Kidney (tissue), 13 donors: ENCODE measurements at regions not wholly inside any gene's neighbourhood (a gene's known extent, or its start where the extent isn't known, plus 50 kb on each side); places are given as distances from the start of the nearest gene placed in this dataset.

Experiments
- DNase-seq, 5 donors: peaks; one replicate each; pipeline ENCODE4 v3.0.0-alpha.2; 2013 to 2020
- FAIRE-seq: peaks from 2 replicates; lab custom pipeline; 2012; peaks lifted over from hg19 to GRCh38; lab: Jason Lieb, UNC
- H3K27ac ChIP-seq, 2 donors: one replicate each; pipeline ENCODE4 v1.7.0; 2013; ENCODE audit warnings: low read depth in 2 of 2, low read length in 2 of 2, inconsistent platforms in 1 of 2
- H3K27me3 ChIP-seq: one replicate; pipeline ENCODE4 v1.7.1; 2013; ENCODE audit warnings: low read length, inconsistent platforms; ENCODE audit not compliant: control insufficient read depth, insufficient read depth
- H3K36me3 ChIP-seq, 3 donors: one replicate each; pipeline versions ENCODE4 v1.7.0 to v1.7.1; 2013; ENCODE audit warnings: low read length in 3 of 3, control low read depth in 1 of 3, inconsistent platforms in 1 of 3; ENCODE audit not compliant: insufficient read depth in 3 of 3, control insufficient read depth in 2 of 3
- H3K4me1 ChIP-seq, 3 donors: one replicate each; pipeline versions ENCODE4 v1.7.0 to v1.7.1; 2013; ENCODE audit warnings: low read length in 3 of 3, inconsistent platforms in 1 of 3, low read depth in 1 of 3; ENCODE audit not compliant: control insufficient read depth in 2 of 3, insufficient read depth in 2 of 3
- H3K4me3 ChIP-seq, 3 donors: one replicate each; pipeline versions ENCODE4 v1.7.0 to v1.8.1; 2013; ENCODE audit warnings: low read length in 3 of 3, control low read depth in 1 of 3, inconsistent platforms in 1 of 3
- H3K9ac ChIP-seq, 3 donors: one replicate each; pipeline versions ENCODE4 v1.7.0 to v1.7.1; 2013; ENCODE audit warnings: low read length in 3 of 3, control low read depth in 1 of 3, inconsistent platforms in 1 of 3
- H3K9me3 ChIP-seq, 3 donors: one replicate each; pipeline versions ENCODE4 v1.7.0 to v1.7.1; 2013; ENCODE audit warnings: low read length in 3 of 3, control low read depth in 1 of 3, inconsistent platforms in 1 of 3; ENCODE audit not compliant: control insufficient read depth in 2 of 3, insufficient read depth in 1 of 3
- CTCF ChIP-seq: IDR thresholded peaks from 3 replicates; pipeline ENCODE4 v1.5.1; 2012; ENCODE audit warnings: mild to moderate bottlenecking, moderate library complexity, borderline replicate concordance; ENCODE audit not compliant: insufficient read depth; ENCODE audit errors: extremely low read depth
- intact Hi-C: fragments of 100-400 bp; cut with DNase I; formaldehyde crosslinking; loops from one replicate; pipeline ENCODE4 v1.11.1; 2022
- donor health status: control.
- donor health status: control.
- donor health status: control.
- donor health status: control.
- donor health status: control.
- donor health status: DM: yes; HTN: yes; CAD: no.
- donor health status: Normal renal cell carcinoma (clear cell type).

- Histone ChIP-seq H3K36me3 (no peaks in the 10 kb centered on the region), H3K27ac (no peak overlapping the region), H3K9me3 (no peaks in the 10 kb centered on the region), H3K4me3 (no peak overlapping the region), H3K27me3 (no peaks in the 10 kb centered on the region), H3K4me1 (no peaks in the 10 kb centered on the region), H3K9ac (no peak overlapping the region)
- intact Hi-C loops, result no loop called here
- FAIRE-seq (no peak), DNase-seq (no peak)
- no peak for TF ChIP-seq CTCF
Measured at GRCh38 chrX:125407314-125407713, 87.6 kb downstream of the TEX13C start.

GRCh38 chrX:125420809-125421208 is 101.1 kb downstream of the TEX13C start:
- Histone ChIP-seq H3K9me3 (no peaks in the 10 kb centered on the region), H3K27ac (no peak overlapping the region), H3K9ac (no peak overlapping the region), H3K36me3 (no peaks in the 10 kb centered on the region), H3K4me1 (no peaks in the 10 kb centered on the region), H3K27me3 (no peaks in the 10 kb centered on the region), H3K4me3 (no peak overlapping the region)
- intact Hi-C loops, result no loop called here
- TF ChIP-seq CTCF, result no peak
- DNase-seq, result no peak
- no peak for FAIRE-seq

GRCh38 chrX:125422986-125423385 is 103.3 kb downstream of the TEX13C start:
- no peak overlapping the region for H3K27ac ChIP-seq
- no peak for DNase-seq
- H3K4me3 ChIP-seq, result no peak overlapping the region
- H3K9me3 ChIP-seq, result no peaks in the 10 kb centered on the region
- no peaks in the 10 kb centered on the region for H3K4me1 ChIP-seq
- TF ChIP-seq CTCF, result no peak
- H3K9ac ChIP-seq, result no peak overlapping the region
- peak; percentile 8 for FAIRE-seq
- H3K36me3 ChIP-seq, result no peaks in the 10 kb centered on the region
- intact Hi-C loops, result no loop called here
- H3K27me3 ChIP-seq, result no peaks in the 10 kb centered on the region

GRCh38 chrX:125424536-125424935 is 104.9 kb downstream of the TEX13C start:
- Histone ChIP-seq H3K27ac (no peak overlapping the region), H3K9me3 (no peaks in the 10 kb centered on the region), H3K27me3 (no peaks in the 10 kb centered on the region), H3K4me1 (no peaks in the 10 kb centered on the region), H3K9ac (no peak overlapping the region), H3K36me3 (no peaks in the 10 kb centered on the region), H3K4me3 (no peak overlapping the region)
- intact Hi-C loops, result no loop called here
- no peak for TF ChIP-seq CTCF
- no peak for FAIRE-seq
- DNase-seq, result no peak
